ENCODE measurements at regions not wholly inside any gene's neighbourhood (a gene's known extent, or its start where the extent isn't known, plus 50 kb on each side); places are given as distances from the start of the nearest gene placed in this dataset.
A peak's percentile ranks its signal among the peaks of the same experiment; 100 is the strongest.

DNA sequence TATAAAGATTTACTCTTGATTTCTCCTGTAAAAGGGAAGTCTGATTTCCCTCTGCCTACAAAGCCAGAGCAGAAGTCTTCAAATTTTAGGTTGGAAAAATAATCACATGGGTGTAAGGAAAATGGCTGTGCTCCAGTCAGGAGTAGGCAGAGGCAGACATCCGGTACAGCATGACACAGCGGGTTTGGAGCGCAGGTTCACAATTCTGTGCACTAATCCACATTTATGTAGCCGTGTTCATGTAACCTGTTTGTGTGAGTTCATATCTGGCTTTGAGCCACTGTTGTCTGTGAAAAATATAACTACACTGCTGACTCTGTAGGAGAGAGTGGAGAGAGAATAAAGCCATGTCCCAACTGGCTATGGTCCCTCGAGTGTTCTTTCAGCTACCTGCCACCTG, 248.0 kb downstream of the CASP12 start:
- ATAC-seq (no peak), DNase-seq (ENCODE audit: low spot score) (peak; percentile 40)
- Mint-ChIP-seq H3K4me3 (no peak overlapping the region), H3K36me3 (peaks cover 26% of the 10 kb centered on the region), H3K9me3 (peaks cover 30% of the 10 kb centered on the region), H3K27ac (no peak overlapping the region), H3K27me3 (ENCODE audit: low read depth) (no peaks in the 10 kb centered on the region), H3K4me1 (peaks cover 25% of the 10 kb centered on the region)
- TF ChIP-seq, protein P1, sequence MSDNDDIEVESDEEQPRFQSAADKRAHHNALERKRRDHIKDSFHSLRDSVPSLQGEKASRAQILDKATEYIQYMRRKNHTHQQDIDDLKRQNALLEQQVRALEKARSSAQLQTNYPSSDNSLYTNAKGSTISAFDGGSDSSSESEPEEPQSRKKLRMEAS (CRISPR knock-in tag; IDR thresholded peaks at IDR 0.05), result no peak
- TF ChIP-seq, protein P2, sequence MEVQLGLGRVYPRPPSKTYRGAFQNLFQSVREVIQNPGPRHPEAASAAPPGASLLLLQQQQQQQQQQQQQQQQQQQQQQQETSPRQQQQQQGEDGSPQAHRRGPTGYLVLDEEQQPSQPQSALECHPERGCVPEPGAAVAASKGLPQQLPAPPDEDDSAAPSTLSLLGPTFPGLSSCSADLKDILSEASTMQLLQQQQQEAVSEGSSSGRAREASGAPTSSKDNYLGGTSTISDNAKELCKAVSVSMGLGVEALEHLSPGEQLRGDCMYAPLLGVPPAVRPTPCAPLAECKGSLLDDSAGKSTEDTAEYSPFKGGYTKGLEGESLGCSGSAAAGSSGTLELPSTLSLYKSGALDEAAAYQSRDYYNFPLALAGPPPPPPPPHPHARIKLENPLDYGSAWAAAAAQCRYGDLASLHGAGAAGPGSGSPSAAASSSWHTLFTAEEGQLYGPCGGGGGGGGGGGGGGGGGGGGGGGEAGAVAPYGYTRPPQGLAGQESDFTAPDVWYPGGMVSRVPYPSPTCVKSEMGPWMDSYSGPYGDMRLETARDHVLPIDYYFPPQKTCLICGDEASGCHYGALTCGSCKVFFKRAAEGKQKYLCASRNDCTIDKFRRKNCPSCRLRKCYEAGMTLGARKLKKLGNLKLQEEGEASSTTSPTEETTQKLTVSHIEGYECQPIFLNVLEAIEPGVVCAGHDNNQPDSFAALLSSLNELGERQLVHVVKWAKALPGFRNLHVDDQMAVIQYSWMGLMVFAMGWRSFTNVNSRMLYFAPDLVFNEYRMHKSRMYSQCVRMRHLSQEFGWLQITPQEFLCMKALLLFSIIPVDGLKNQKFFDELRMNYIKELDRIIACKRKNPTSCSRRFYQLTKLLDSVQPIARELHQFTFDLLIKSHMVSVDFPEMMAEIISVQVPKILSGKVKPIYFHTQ (CRISPR knock-in tag; IDR thresholded peaks at IDR 0.05), result 0 out of 2 replicates have a peak, but pooled peaks have one; percentile 19
- CTCF ChIA-PET, result no interaction called here
- POLR2A ChIA-PET, result no interaction called here

DNA sequence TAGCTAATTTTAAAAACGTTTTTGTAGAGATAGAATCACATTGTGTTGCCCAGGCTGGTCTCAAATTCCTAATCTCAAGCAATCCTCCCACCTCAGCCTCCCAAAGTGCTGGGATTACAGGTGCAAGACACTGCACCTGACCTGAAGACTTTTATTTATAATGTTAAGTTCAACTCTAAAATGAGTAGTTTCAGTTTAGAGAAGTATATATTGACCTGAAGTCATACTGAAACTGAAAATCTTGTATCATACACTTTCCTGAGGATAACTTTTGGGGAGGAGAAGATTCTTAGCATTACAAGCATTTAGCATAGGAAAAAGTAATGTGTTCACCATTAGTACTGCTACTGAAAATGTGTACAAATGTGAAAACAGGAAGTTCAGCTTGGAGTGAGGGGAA, 249.3 kb downstream of the CASP12 start:
- DNase-seq (ENCODE audit: low spot score), result no peak
- H3K9me3 Mint-ChIP-seq, result peaks cover 30% of the 10 kb centered on the region
- H3K4me1 Mint-ChIP-seq, result peaks cover 23% of the 10 kb centered on the region
- no peak overlapping the region for H3K4me3 Mint-ChIP-seq
- peaks cover 26% of the 10 kb centered on the region for H3K36me3 Mint-ChIP-seq
- ChIA-PET CTCF (no interaction called here), POLR2A (no interaction called here)
- TF ChIP-seq, protein P3, sequence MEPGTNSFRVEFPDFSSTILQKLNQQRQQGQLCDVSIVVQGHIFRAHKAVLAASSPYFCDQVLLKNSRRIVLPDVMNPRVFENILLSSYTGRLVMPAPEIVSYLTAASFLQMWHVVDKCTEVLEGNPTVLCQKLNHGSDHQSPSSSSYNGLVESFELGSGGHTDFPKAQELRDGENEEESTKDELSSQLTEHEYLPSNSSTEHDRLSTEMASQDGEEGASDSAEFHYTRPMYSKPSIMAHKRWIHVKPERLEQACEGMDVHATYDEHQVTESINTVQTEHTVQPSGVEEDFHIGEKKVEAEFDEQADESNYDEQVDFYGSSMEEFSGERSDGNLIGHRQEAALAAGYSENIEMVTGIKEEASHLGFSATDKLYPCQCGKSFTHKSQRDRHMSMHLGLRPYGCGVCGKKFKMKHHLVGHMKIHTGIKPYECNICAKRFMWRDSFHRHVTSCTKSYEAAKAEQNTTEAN (CRISPR knock-in tag; IDR thresholded peaks at IDR 0.05), result no peak
- TF ChIP-seq, protein P4, sequence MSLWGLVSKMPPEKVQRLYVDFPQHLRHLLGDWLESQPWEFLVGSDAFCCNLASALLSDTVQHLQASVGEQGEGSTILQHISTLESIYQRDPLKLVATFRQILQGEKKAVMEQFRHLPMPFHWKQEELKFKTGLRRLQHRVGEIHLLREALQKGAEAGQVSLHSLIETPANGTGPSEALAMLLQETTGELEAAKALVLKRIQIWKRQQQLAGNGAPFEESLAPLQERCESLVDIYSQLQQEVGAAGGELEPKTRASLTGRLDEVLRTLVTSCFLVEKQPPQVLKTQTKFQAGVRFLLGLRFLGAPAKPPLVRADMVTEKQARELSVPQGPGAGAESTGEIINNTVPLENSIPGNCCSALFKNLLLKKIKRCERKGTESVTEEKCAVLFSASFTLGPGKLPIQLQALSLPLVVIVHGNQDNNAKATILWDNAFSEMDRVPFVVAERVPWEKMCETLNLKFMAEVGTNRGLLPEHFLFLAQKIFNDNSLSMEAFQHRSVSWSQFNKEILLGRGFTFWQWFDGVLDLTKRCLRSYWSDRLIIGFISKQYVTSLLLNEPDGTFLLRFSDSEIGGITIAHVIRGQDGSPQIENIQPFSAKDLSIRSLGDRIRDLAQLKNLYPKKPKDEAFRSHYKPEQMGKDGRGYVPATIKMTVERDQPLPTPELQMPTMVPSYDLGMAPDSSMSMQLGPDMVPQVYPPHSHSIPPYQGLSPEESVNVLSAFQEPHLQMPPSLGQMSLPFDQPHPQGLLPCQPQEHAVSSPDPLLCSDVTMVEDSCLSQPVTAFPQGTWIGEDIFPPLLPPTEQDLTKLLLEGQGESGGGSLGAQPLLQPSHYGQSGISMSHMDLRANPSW (CRISPR knock-in tag; conservative IDR thresholded peaks at IDR 0.05; ENCODE audit: low read depth), result no peak
- TF ChIP-seq JAZF1 (CRISPR knock-in tag; IDR thresholded peaks at IDR 0.05), result no peak
- no peak for ATAC-seq
- H3K27ac Mint-ChIP-seq, result no peak overlapping the region
- H3K27me3 Mint-ChIP-seq (ENCODE audit: low read depth), result no peaks in the 10 kb centered on the region

DNA sequence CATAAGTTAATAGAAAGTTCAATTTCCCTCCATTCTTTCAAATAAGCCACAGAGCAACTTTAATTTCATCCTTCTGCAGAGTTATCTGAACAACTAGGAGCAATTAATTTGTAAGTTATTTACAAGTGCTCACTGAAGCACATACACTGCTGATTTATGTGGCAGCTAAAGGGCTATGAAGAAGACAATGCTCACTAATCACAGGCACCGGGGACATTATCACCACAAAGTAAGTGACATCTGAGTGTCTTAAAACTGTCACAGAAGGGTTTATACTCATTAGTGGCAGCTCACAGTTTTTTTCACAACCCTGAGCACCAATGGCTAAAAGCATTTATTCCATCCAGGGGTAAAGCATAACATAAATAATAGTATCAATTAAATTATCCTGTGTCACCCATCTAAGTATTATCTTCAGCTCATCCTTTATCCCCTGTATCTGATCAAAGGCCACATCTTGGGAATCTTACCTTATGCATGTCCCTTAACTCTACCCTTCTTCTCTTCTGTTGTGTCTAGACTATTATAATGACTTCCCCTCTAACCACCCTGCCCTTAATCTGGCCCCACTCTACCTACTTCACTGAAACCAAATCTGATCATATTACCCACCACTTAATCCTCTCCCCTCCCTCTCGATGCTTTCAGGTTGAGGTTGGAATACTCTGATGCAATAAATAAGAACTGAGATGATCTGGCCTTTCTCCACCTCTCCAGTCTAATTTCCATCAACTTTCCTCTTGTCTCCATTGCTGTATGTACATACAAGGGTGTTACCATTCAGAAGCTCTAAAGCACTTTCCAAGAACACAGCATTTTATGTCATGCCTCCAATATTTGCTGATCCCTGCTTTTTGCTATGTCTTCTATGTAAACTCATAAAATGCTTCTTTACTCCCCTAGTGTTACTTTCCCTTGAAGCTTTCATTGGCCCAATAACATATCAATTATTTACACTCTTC, 252.7 kb downstream of the CASP12 start:
- Mint-ChIP-seq H3K27me3 (ENCODE audit: low read depth) (no peaks in the 10 kb centered on the region), H3K36me3 (peaks cover 21% of the 10 kb centered on the region), H3K4me3 (no peak overlapping the region), H3K27ac (no peak overlapping the region; the same call in 1 of the 2 replicates), H3K4me1 (peaks cover 21% of the 10 kb centered on the region), H3K9me3 (peaks cover 25% of the 10 kb centered on the region)
- TF ChIP-seq NR1H2 (CRISPR knock-in tag; IDR thresholded peaks at IDR 0.05), result no peak
- TF ChIP-seq, protein P5, sequence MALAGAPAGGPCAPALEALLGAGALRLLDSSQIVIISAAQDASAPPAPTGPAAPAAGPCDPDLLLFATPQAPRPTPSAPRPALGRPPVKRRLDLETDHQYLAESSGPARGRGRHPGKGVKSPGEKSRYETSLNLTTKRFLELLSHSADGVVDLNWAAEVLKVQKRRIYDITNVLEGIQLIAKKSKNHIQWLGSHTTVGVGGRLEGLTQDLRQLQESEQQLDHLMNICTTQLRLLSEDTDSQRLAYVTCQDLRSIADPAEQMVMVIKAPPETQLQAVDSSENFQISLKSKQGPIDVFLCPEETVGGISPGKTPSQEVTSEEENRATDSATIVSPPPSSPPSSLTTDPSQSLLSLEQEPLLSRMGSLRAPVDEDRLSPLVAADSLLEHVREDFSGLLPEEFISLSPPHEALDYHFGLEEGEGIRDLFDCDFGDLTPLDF (CRISPR knock-in tag; IDR thresholded peaks at IDR 0.05), result no peak
- TF ChIP-seq FOXP1 (CRISPR knock-in tag; IDR thresholded peaks at IDR 0.05; ENCODE audit: borderline replicate concordance), result no peak
- POLR2A ChIA-PET, result no interaction called here
- CTCF ChIA-PET, result no interaction called here
- no peak for ATAC-seq
- no peak for DNase-seq (ENCODE audit: low spot score)
